HFF-Myc (cell line): ENCODE measurements at regions not wholly inside any gene's neighbourhood (a gene's known extent, or its start where the extent isn't known, plus 50 kb on each side); places are given as distances from the start of the nearest gene placed in this dataset.
A peak's percentile ranks its signal among the peaks of the same experiment; 100 is the strongest.

Experiments used
- DNase-seq: peaks from one replicate; pipeline ENCODE4 v3.0.0-alpha.2; 2011; ENCODE audit warnings: low read depth; ENCODE audit errors: extremely low read depth
- H3K4me3 ChIP-seq: replicated peaks from 2 replicates; pipeline ENCODE4 v1.5.1; 2011; ENCODE audit warnings: low read depth, mild to moderate bottlenecking, control low read depth, low read length
- CTCF ChIP-seq: IDR thresholded peaks from 2 replicates; pipeline ENCODE4 v1.5.1; 2012; ENCODE audit warnings: mild to moderate bottlenecking, low read depth, low read length, control low read depth; ENCODE audit errors: missing control alignments

GRCh38 chr1:87506147-87506546, 177.5 kb downstream of the LMO4 start:
- no peak for DNase-seq
- no peak overlapping the region for H3K4me3 ChIP-seq
- TF ChIP-seq CTCF, result no peak

- no peak for DNase-seq
- TF ChIP-seq CTCF, result no peak
- H3K4me3 ChIP-seq, result no peak overlapping the region
These were observed 179.6 kb downstream of the LMO4 start for GRCh38 chr1:87508247-87508787.

- no peak overlapping the region for H3K4me3 ChIP-seq
- DNase-seq, result no peak
- no peak for TF ChIP-seq CTCF
These were observed 181.9 kb downstream of the LMO4 start for GRCh38 chr1:87510540-87510939.

GRCh38 chr1:87511449-87511848, 182.8 kb downstream of the LMO4 start:
- no peak for TF ChIP-seq CTCF

GRCh38 chr1:87512431-87512830, 183.8 kb downstream of the LMO4 start:
- DNase-seq, result no peak
- no peak overlapping the region for H3K4me3 ChIP-seq
- no peak for TF ChIP-seq CTCF

More at GRCh38 chr1:87511449-87511848, 182.8 kb downstream of the LMO4 start:
- no peak for DNase-seq
- H3K4me3 ChIP-seq, result no peak overlapping the region

- no peak for TF ChIP-seq CTCF
- H3K4me3 ChIP-seq, result no peak overlapping the region
- DNase-seq, result peak; percentile 16
These were observed 184.6 kb downstream of the LMO4 start for GRCh38 chr1:87513255-87513654.
